ENCODE measurements at regions not wholly inside any gene's neighbourhood (a gene's known extent, or its start where the extent isn't known, plus 50 kb on each side); places are given as distances from the start of the nearest gene placed in this dataset.

- H2AFZ ChIP-seq (ENCODE audit: low read length), result no peak overlapping the region
- no peak overlapping the region for H3K9ac ChIP-seq (ENCODE audit: low read length)
- no peak overlapping the region for H3K4me2 ChIP-seq (ENCODE audit: low read length)
- H3K27me3 ChIP-seq (ENCODE audit: insufficient read depth, low read length), result no peaks in the 10 kb centered on the region
- TF ChIP-seq CTCF (IDR thresholded peaks at IDR 0.05; ENCODE audit: low read length) (no peak), EZH2 (IDR thresholded peaks at IDR 0.05; ENCODE audit: borderline replicate concordance, low read length) (no peak)
- no peak overlapping the region for H3K4me3 ChIP-seq (ENCODE audit: low read depth, low read length, poor library complexity, severe bottlenecking)
- H3K36me3 ChIP-seq (ENCODE audit: insufficient read depth, low read length), result no peaks in the 10 kb centered on the region
- no peaks in the 10 kb centered on the region for H4K20me1 ChIP-seq (ENCODE audit: insufficient read depth, low read length)
- H3F3A ChIP-seq (ENCODE audit: insufficient read depth, low read length), result no peaks in the 10 kb centered on the region
- no peak overlapping the region for H3K27ac ChIP-seq (ENCODE audit: low read depth, low read length, poor library complexity, severe bottlenecking)
- H3K79me2 ChIP-seq (ENCODE audit: insufficient read depth, low read length), result no peaks in the 10 kb centered on the region
- no peaks in the 10 kb centered on the region for H3K9me2 ChIP-seq (ENCODE audit: low read depth, low read length)
- no peaks in the 10 kb centered on the region for H3K4me1 ChIP-seq (ENCODE audit: insufficient read depth, low read length, severe bottlenecking)
- H3K9me3 ChIP-seq (ENCODE audit: low read length), result no peaks in the 10 kb centered on the region
These were observed 90.5 kb downstream of the ACTL7B start for GRCh38 chr9:108765265-108765664.

GRCh38 chr9:108762348-108763055 is 93.3 kb downstream of the ACTL7B start:
- H2AFZ ChIP-seq (ENCODE audit: low read length), result no peak overlapping the region
- no peak overlapping the region for H3K4me3 ChIP-seq (ENCODE audit: low read depth, low read length, poor library complexity, severe bottlenecking)
- no peaks in the 10 kb centered on the region for H3K9me2 ChIP-seq (ENCODE audit: low read depth, low read length)
- no peak overlapping the region for H3K4me2 ChIP-seq (ENCODE audit: low read length)
- H4K20me1 ChIP-seq (ENCODE audit: insufficient read depth, low read length), result no peaks in the 10 kb centered on the region
- H3K9ac ChIP-seq (ENCODE audit: low read length), result no peak overlapping the region
- no peaks in the 10 kb centered on the region for H3K36me3 ChIP-seq (ENCODE audit: insufficient read depth, low read length)
- H3K79me2 ChIP-seq (ENCODE audit: insufficient read depth, low read length), result no peaks in the 10 kb centered on the region
- no peaks in the 10 kb centered on the region for H3K27me3 ChIP-seq (ENCODE audit: insufficient read depth, low read length)
- no peak overlapping the region for H3K27ac ChIP-seq (ENCODE audit: low read depth, low read length, poor library complexity, severe bottlenecking)
- no peaks in the 10 kb centered on the region for H3K9me3 ChIP-seq (ENCODE audit: low read length)
- H3F3A ChIP-seq (ENCODE audit: insufficient read depth, low read length), result no peaks in the 10 kb centered on the region
- H3K4me1 ChIP-seq (ENCODE audit: insufficient read depth, low read length, severe bottlenecking), result no peaks in the 10 kb centered on the region
- TF ChIP-seq EZH2 (IDR thresholded peaks at IDR 0.05; ENCODE audit: borderline replicate concordance, low read length), result no peak

DNA sequence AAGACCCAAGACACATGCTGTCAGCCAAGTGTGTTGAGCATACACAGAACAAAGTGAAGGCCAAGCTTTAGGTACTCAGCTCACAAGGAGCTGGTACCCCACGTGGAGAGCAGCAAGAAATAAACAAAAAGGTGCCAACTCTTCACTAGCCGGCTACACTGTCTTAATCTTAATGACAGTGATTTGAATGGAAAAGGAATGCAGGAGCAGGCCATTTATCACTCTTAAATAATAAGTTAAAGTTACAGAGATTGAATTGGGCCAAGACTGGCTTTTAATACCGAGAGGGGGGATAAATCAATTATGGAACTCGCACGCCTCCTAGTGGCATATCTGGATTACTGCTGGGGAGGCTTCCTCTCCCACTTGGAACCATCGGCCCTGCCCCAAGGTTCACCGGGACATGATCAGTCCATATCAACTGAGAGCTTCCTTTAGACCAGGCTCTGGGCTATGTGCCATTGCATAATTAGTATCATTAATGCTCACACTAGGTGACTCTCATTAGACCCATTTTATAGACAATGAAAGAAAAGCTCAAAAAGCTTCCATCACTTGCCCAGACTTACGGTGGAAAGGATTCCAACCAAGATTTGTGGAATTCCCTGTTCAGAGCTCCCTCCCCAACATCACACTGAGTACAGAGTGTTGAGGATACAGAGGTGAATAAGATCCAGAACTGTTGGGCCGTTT is 94.0 kb downstream of the ACTL7B start:
- H3K4me3 ChIP-seq (ENCODE audit: low read depth, low read length, poor library complexity, severe bottlenecking), result no peak overlapping the region
- no peak overlapping the region for H3K9ac ChIP-seq (ENCODE audit: low read length)
- H3K27me3 ChIP-seq (ENCODE audit: insufficient read depth, low read length), result no peaks in the 10 kb centered on the region
- no peaks in the 10 kb centered on the region for H3K9me3 ChIP-seq (ENCODE audit: low read length)
- H3K4me1 ChIP-seq (ENCODE audit: insufficient read depth, low read length, severe bottlenecking), result no peaks in the 10 kb centered on the region
- H3K27ac ChIP-seq (ENCODE audit: low read depth, low read length, poor library complexity, severe bottlenecking), result no peak overlapping the region
- TF ChIP-seq CTCF (IDR thresholded peaks at IDR 0.05; ENCODE audit: low read length) (peak; percentile 85), EZH2 (IDR thresholded peaks at IDR 0.05; ENCODE audit: borderline replicate concordance, low read length) (no peak)
- no peaks in the 10 kb centered on the region for H3K79me2 ChIP-seq (ENCODE audit: insufficient read depth, low read length)
- H4K20me1 ChIP-seq (ENCODE audit: insufficient read depth, low read length), result no peaks in the 10 kb centered on the region
- no peaks in the 10 kb centered on the region for H3K9me2 ChIP-seq (ENCODE audit: low read depth, low read length)
- H3F3A ChIP-seq (ENCODE audit: insufficient read depth, low read length), result no peaks in the 10 kb centered on the region
- H3K36me3 ChIP-seq (ENCODE audit: insufficient read depth, low read length), result no peaks in the 10 kb centered on the region
- no peak overlapping the region for H2AFZ ChIP-seq (ENCODE audit: low read length)
- no peak overlapping the region for H3K4me2 ChIP-seq (ENCODE audit: low read length)

Data from OCI-LY1 (cell line).